Spleen (tissue), 7 donors: ENCODE measurements at regions not wholly inside any gene's neighbourhood (a gene's known extent, or its start where the extent isn't known, plus 50 kb on each side); places are given as distances from the start of the nearest gene placed in this dataset.

ENCODE experiments used
- POLR2A ChIP-seq, 3 donors: fragments of 450-650 bp; IDR thresholded peaks; one replicate each; pipeline ENCODE4 v1.5.1; 2017; ENCODE audit warnings: antibody characterized with exemption in 3 of 3, mild to moderate bottlenecking in 1 of 3
- POLR2AphosphoS5 ChIP-seq, 3 donors: sonication (generic); formaldehyde crosslinking; IDR thresholded peaks; one replicate each; pipeline ENCODE4 v1.5.1; 2017; ENCODE audit warnings: antibody characterized with exemption in 3 of 3
- TF ChIP-seq, protein P1 (sequence below), 11 experiments: fragments of 200-600 bp in 7 of 11; fragments of 450-650 bp in 4 of 11; sonication (generic) in 4 of 11; IDR thresholded peaks in 8 of 11; conservative IDR thresholded peaks in 3 of 11; 1 replicate in 7 of 11; 2 replicates in 4 of 11; pipeline versions ENCODE4 v1.4.0 to v1.8.0; 2016 to 2021; ENCODE audit warnings: antibody characterized with exemption in 11 of 11, inconsistent platforms in 4 of 11, mild to moderate bottlenecking in 1 of 11
- donor health status: DM: no; HTN: no; CAD: no; lungs with moderate emphysema.
- donor health status: DM: no; HTN: no; CAD: no.
- donor health status: DM: no; HTN: no; CAD: no.

DNA sequence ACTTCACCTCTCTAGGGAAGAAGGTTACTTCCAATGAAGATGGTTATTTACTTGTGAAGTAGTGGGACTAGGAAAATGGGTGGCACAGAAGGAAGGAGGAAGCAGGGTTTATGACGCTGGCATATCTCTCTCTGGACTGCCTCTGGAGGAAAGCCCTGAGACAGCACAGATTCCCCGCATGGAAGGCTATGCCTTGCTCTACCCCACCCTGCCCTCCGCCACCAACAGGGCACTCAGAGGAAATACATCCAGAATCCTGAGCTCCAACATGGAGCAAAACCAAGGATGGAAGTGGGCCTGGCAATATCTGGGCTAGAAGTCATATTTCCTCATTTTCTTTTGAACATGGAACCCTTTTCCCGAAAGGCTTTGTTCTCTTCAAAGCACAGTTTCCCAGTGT, 346.9 kb downstream of the ZSWIM6 start:
- TF ChIP-seq POLR2A (IDR thresholded peaks at IDR 0.05), result no peak
- no peak for TF ChIP-seq POLR2AphosphoS5 (IDR thresholded peaks at IDR 0.05)
- TF ChIP-seq, protein P1, sequence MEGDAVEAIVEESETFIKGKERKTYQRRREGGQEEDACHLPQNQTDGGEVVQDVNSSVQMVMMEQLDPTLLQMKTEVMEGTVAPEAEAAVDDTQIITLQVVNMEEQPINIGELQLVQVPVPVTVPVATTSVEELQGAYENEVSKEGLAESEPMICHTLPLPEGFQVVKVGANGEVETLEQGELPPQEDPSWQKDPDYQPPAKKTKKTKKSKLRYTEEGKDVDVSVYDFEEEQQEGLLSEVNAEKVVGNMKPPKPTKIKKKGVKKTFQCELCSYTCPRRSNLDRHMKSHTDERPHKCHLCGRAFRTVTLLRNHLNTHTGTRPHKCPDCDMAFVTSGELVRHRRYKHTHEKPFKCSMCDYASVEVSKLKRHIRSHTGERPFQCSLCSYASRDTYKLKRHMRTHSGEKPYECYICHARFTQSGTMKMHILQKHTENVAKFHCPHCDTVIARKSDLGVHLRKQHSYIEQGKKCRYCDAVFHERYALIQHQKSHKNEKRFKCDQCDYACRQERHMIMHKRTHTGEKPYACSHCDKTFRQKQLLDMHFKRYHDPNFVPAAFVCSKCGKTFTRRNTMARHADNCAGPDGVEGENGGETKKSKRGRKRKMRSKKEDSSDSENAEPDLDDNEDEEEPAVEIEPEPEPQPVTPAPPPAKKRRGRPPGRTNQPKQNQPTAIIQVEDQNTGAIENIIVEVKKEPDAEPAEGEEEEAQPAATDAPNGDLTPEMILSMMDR (IDR thresholded peaks at IDR 0.05 in 8 of 11, conservative IDR thresholded peaks at IDR 0.05 in 3 of 11), result no peak
